M059J (cell line): ENCODE measurements at regions not wholly inside any gene's neighbourhood (a gene's known extent, or its start where the extent isn't known, plus 50 kb on each side); places are given as distances from the start of the nearest gene placed in this dataset.
"Not testable (repeated sequence)": the region's sequence is repeated elsewhere in the genome, so short reads cannot be mapped to it uniquely, and the experiment has no call there.

Source experiments
- DNase-seq: peaks from one replicate; pipeline ENCODE4 v3.0.0-alpha.2; 2012; ENCODE audit warnings: low read depth

DNA sequence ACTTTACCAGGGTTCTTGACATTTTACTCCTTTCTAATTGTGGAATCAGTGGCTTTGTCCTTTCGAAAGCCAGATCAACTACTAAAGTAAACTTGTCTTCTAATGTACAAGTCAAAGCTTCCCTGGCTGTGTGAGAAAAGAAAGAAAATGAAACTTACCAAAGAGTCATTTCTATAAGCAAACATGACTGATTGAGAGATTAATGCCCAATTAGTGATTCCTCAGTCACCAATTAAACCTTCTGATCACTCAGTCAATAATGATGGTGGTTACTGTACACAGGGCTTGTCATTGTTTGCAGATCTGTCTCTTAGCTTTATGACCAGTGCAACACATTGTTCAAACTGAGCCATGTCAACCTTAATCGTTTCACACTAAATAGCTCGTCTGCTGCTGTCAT, 1168.4 kb upstream of the CITED2 start:
- no peak for DNase-seq

DNA sequence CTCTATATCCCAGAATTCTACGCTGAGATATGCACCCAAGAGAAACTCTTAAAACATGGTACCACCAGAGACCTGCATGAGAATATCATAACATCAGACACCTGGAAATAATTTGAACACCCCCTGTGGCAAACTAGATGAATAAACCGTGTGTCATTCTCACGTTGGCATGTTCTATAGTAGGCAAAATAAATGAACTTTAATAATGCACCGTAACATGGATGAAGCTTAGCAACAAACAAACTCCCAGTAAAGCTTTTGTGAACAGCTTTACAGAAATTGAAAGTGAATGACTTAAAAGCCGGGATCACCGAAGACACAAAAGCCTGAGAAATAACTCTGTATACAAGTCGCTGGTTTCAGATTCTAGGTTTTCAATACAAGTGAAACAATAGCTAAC, 1166.8 kb upstream of the CITED2 start:
- peak; percentile 89 for DNase-seq

DNA sequence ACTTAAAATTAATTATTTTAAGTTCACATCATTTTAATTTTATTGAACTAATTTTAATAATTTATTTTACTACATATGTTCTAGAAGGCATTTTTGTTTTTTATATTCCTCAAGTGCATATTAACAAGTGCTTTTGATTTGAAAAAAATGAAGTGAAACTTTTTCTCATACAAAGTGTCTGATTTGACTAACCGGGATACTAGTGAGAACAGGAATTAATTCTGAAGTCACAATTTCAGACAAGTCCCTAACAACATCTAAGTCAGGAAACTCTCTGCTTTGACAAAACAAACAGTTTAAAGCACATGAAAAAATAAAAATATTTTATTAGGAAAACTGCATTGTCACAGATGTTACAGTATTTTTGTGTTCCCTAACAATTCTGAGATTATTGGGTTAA, 1166.3 kb upstream of the CITED2 start:
- DNase-seq: peak; percentile 37

- DNase-seq: peak; percentile 89
These were observed 1164.5 kb upstream of the CITED2 start for GRCh38 chr6:140538926-140539325.

- DNase-seq: peak; percentile 99
These were observed 1163.6 kb upstream of the CITED2 start for GRCh38 chr6:140537834-140538705.

- DNase-seq: peak; percentile 86
These were observed 1162.8 kb upstream of the CITED2 start for GRCh38 chr6:140537211-140537610.

DNA sequence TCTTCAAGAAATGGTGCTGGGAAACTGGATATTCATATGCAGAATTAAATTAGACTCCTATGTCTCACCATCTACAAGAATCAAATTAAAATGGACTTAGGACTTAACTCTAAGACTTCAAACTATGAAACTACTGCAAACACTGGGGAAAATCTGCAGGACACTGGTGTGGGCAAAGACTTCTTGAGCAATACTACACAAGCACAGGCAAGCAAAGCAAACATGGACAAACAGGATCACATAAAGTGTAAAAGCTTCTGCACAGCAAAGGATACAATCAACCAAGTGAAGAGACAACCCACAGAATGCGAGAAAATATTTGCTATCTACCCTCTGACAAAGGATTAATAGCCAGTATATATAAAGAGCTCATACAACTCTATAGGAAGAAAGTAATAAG, 1161.1 kb upstream of the CITED2 start:
- no peak for DNase-seq

DNA sequence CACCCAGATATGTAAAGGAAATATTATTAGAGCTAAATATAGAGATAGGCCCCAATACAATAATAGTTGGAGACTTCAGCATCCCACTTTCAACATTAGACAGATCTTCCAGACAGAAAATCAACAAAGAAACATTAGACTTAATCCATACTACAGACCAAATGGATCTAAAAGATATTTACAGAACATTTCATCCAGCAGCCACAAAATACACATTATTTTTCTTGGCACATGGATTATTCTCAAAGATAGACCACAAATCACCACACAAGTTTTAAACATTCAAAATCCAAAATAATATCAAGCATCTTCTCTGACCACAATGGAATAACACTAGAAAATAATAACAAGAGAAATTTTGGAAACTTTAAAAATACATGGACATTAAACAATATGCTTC, 1159.1 kb upstream of the CITED2 start:
- no peak for DNase-seq

DNA sequence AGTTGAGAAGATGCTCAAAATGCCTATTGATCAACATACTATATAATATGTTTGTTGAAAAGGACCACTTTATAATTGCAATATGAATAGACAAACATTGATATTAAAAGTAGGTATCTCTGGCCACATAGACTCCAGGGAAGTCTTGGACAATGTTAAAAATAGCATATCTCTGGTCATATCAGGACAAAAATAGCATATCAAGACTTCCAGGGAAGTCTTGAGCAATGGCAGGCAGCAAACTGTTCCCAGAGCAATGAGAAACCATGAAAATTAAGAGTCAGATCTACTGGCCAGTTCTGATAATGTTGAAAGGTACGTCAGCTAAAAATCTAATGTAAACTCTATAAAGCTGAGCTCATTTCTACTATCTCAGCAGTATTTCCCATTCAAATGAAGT, 1130.3 kb upstream of the CITED2 start:
- DNase-seq: no peak

- DNase-seq: no peak
These were observed 1126.4 kb upstream of the CITED2 start for GRCh38 chr6:140500849-140501248.

GRCh38 chr6:140499607-140500006, 1125.2 kb upstream of the CITED2 start:
- no peak for DNase-seq

- DNase-seq: peak; percentile 68
These were observed 1120.1 kb upstream of the CITED2 start for GRCh38 chr6:140494321-140495108.

DNA sequence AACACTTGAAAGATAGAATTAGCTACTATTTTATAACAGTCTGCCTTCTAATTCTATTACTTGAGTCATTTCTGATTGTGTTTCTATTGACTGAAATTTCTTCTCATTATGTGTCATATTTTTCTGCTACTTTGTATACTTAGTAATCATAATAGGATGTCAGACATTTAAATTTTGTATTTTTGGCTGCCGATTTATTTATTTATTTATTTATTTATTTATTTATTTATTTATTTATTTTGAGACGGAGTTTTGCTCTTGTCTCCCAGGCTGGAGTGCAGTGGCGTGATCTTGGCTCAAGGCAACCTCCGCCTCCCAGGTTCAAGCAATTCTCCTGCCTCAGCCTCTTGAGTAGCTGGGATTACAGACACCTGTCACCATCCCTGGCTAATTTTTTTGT, 1119.0 kb upstream of the CITED2 start:
- DNase-seq: not testable (repeated sequence)

DNA sequence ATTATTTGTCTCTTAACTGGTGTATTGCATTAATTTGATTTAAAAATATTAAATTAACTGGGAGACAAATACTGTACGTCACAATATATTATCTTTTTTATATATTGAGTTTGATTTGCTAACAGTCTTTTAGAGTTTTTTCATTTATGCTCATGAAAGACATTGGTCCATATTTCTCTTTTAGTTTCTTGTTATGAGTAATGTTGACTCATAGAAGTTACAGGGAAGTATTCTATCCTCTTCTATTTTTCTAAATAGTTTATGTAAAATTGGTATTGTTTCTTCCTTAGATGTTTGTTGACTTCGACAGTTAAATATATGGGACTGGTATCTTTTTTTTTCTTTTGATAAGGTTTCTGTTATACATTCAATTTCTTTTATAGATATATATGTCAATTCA, 1115.6 kb upstream of the CITED2 start:
- DNase-seq: peak; percentile 44

GRCh38 chr6:140487586-140487985, 1113.1 kb upstream of the CITED2 start:
- DNase-seq: no peak

DNA sequence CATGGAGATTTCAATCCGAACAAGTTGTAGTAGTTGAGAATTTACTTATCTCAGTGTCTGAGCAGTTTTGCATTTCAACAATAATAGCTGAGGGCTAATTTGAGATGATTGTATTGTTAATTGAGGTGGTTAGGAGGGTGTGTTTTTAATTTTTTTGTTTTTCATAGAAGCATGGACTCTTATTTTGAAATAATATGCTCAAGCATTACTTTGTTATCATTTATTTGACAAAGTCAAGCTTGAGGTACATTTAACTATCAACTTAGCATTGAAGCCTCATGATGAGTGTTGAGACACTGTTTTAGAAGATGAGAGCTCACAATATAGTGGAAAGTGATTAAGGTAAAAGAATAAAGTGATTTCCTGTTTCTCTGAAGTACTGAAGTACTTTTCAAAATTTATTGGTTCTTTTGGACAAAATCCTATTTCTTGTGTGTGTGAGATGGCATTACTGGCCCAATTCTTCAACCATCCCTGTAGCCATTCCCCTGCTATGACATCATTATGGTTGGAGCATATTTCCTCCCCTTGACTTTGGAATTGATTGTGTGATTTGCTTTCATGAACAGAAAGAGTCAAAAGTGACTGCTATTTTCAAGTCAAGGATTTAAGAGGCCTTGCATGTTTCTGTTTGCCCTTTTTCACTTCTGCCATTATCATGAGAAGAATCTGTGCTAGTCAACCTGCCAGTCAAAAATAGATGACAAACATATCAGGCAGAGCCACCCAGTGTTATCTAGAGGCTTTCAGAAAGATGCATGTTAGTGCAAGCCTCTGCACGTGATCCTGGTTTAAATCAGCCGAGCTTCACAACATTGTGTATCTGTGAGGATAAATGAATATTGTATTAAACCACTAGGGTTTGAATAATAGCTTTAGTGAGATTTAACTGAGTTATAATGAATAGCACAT, 1112.3 kb upstream of the CITED2 start:
- peak; percentile 79 for DNase-seq

DNA sequence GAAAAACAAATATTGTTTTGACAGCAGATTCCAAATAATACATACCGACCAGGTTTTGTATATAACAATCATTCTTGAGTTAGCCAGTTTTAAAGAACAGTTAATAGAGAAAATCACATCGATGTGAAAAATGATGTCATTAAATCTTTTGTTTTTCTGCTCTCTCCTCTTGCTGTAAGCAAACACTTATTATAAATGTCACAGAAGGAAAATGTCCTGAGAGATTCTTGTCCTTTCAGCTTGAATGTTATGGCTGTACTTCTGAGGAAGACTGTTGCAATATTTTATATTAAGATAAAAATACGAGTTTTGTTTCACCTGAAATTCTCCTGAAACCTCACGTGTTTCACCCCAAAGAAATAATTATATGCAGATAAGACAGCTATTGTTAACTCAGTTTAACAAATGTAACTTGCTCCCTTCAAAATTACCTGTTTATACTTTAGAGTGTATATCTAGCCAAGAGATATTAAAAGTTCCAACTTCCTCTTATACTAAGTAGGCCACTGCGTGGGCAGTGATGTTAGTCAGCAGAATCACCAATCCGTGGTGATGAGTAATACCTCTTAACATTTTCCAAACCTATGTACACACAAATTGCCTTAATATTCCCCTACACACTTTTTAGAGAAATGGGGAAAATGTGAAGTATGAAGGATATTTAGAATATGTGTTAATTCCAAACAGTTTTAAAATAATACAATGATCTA, 1111.4 kb upstream of the CITED2 start:
- DNase-seq: peak; percentile 93

- DNase-seq: peak; percentile 27
These were observed 1106.4 kb upstream of the CITED2 start for GRCh38 chr6:140480852-140481251.

- peak; percentile 47 for DNase-seq
These were observed 1104.2 kb upstream of the CITED2 start for GRCh38 chr6:140478631-140479030.

- DNase-seq: peak; percentile 80
These were observed 1100.6 kb upstream of the CITED2 start for GRCh38 chr6:140475086-140475485.

- DNase-seq: no peak
These were observed 1090.3 kb upstream of the CITED2 start for GRCh38 chr6:140464720-140465119.
